MG63 (cell line): ENCODE measurements at regions not wholly inside any gene's neighbourhood (a gene's known extent, or its start where the extent isn't known, plus 50 kb on each side); places are given as distances from the start of the nearest gene placed in this dataset.
A peak's percentile ranks its signal among the peaks of the same experiment; 100 is the strongest.
"Not testable (repeated sequence)": the region's sequence is repeated elsewhere in the genome, so short reads cannot be mapped to it uniquely, and the experiment has no call there.

Experiments
- DNase-seq: peaks from one replicate; pipeline ENCODE4 v3.0.0-alpha.2; 2020
- H3K27me3 ChIP-seq: fragments of 250-450 bp; sonication (Bioruptor Pico); 2 replicates; pipeline ENCODE4 v1.5.1; 2020; ENCODE audit warnings: mild to moderate bottlenecking, moderate library complexity
- H3K36me3 ChIP-seq: fragments of 250-450 bp; sonication (Bioruptor Pico); 2 replicates; pipeline ENCODE4 v1.5.1; 2020; ENCODE audit warnings: mild to moderate bottlenecking, moderate library complexity
- H3K4me3 ChIP-seq: fragments of 250-450 bp; sonication (Bioruptor Pico); 2 replicates; pipeline ENCODE4 v1.5.1; 2020; ENCODE audit warnings: mild to moderate bottlenecking, moderate library complexity
- H3K9me3 ChIP-seq: fragments of 250-450 bp; sonication (Bioruptor Pico); 2 replicates; pipeline ENCODE4 v1.5.1; 2020; ENCODE audit warnings: mild to moderate bottlenecking, moderate library complexity

- Histone ChIP-seq H3K9me3 (no peaks in the 10 kb centered on the region), H3K4me3 (no peak overlapping the region), H3K36me3 (no peaks in the 10 kb centered on the region), H3K27me3 (no peaks in the 10 kb centered on the region)
- no peak for DNase-seq
These were observed 267.3 kb upstream of the TBL1XR1 start for GRCh38 chr3:177464392-177465256.

- no peaks in the 10 kb centered on the region for H3K27me3 ChIP-seq
- no peaks in the 10 kb centered on the region for H3K36me3 ChIP-seq
- peak; percentile 67 for DNase-seq
- H3K9me3 ChIP-seq, result no peaks in the 10 kb centered on the region
- H3K4me3 ChIP-seq, result no peak overlapping the region
These were observed 268.0 kb upstream of the TBL1XR1 start for GRCh38 chr3:177465257-177465642.

- Histone ChIP-seq H3K36me3 (no peaks in the 10 kb centered on the region), H3K4me3 (no peak overlapping the region), H3K9me3 (no peaks in the 10 kb centered on the region), H3K27me3 (no peaks in the 10 kb centered on the region)
- no peak for DNase-seq
These were observed 268.8 kb upstream of the TBL1XR1 start for GRCh38 chr3:177466074-177466473.

- DNase-seq, H3K36me3 ChIP-seq, H3K27me3 ChIP-seq, H3K9me3 ChIP-seq, H3K4me3 ChIP-seq: not testable (repeated sequence)
These were observed 269.3 kb upstream of the TBL1XR1 start for GRCh38 chr3:177466622-177467021.

GRCh38 chr3:177467247-177467985 lies 270.1 kb upstream of the TBL1XR1 start:
- Histone ChIP-seq H3K9me3 (no peaks in the 10 kb centered on the region), H3K36me3 (no peaks in the 10 kb centered on the region), H3K27me3 (no peaks in the 10 kb centered on the region), H3K4me3 (no peak overlapping the region)
- DNase-seq, result no peak

GRCh38 chr3:177468331-177468730 lies 271.0 kb upstream of the TBL1XR1 start:
- Histone ChIP-seq H3K27me3 (no peaks in the 10 kb centered on the region), H3K4me3 (no peak overlapping the region), H3K9me3 (no peaks in the 10 kb centered on the region), H3K36me3 (no peaks in the 10 kb centered on the region)
- DNase-seq, result peak; percentile 100

- Histone ChIP-seq H3K9me3 (no peaks in the 10 kb centered on the region), H3K36me3 (no peaks in the 10 kb centered on the region), H3K4me3 (no peak overlapping the region), H3K27me3 (no peaks in the 10 kb centered on the region)
- no peak for DNase-seq
These were observed 271.5 kb upstream of the TBL1XR1 start for GRCh38 chr3:177468816-177469215.

- no peaks in the 10 kb centered on the region for H3K27me3 ChIP-seq
- H3K36me3 ChIP-seq, result no peaks in the 10 kb centered on the region
- no peaks in the 10 kb centered on the region for H3K9me3 ChIP-seq
- no peak overlapping the region for H3K4me3 ChIP-seq
- DNase-seq, result no peak
These were observed 271.9 kb upstream of the TBL1XR1 start for GRCh38 chr3:177469216-177469615.

GRCh38 chr3:177470197-177470941 lies 273.1 kb upstream of the TBL1XR1 start:
- Histone ChIP-seq H3K4me3 (no peak overlapping the region), H3K27me3 (no peaks in the 10 kb centered on the region), H3K36me3 (no peaks in the 10 kb centered on the region), H3K9me3 (no peaks in the 10 kb centered on the region)
- DNase-seq, result no peak

- H3K4me3 ChIP-seq, result no peak overlapping the region
- H3K36me3 ChIP-seq, result no peaks in the 10 kb centered on the region
- no peak for DNase-seq
- H3K9me3 ChIP-seq, result no peaks in the 10 kb centered on the region
- H3K27me3 ChIP-seq, result no peaks in the 10 kb centered on the region
These were observed 274.6 kb upstream of the TBL1XR1 start for GRCh38 chr3:177471733-177472480.

GRCh38 chr3:177473184-177473583 lies 275.9 kb upstream of the TBL1XR1 start:
- H3K4me3 ChIP-seq, result no peak overlapping the region
- no peaks in the 10 kb centered on the region for H3K9me3 ChIP-seq
- no peaks in the 10 kb centered on the region for H3K36me3 ChIP-seq
- no peak for DNase-seq
- H3K27me3 ChIP-seq, result no peaks in the 10 kb centered on the region

GRCh38 chr3:177473903-177474302 lies 276.6 kb upstream of the TBL1XR1 start:
- Histone ChIP-seq H3K36me3 (no peaks in the 10 kb centered on the region), H3K9me3 (no peaks in the 10 kb centered on the region), H3K4me3 (no peak overlapping the region), H3K27me3 (no peaks in the 10 kb centered on the region)
- no peak for DNase-seq

GRCh38 chr3:177474652-177475355 lies 277.5 kb upstream of the TBL1XR1 start:
- Histone ChIP-seq H3K9me3 (no peaks in the 10 kb centered on the region), H3K27me3 (no peaks in the 10 kb centered on the region), H3K36me3 (no peaks in the 10 kb centered on the region), H3K4me3 (no peak overlapping the region)
- DNase-seq, result peak; percentile 9

GRCh38 chr3:177475356-177475665 lies 278.0 kb upstream of the TBL1XR1 start:
- no peaks in the 10 kb centered on the region for H3K27me3 ChIP-seq
- no peak overlapping the region for H3K4me3 ChIP-seq
- H3K36me3 ChIP-seq, result no peaks in the 10 kb centered on the region
- H3K9me3 ChIP-seq, result no peaks in the 10 kb centered on the region
- no peak for DNase-seq

GRCh38 chr3:177476495-177476894 lies 279.2 kb upstream of the TBL1XR1 start:
- H3K27me3 ChIP-seq, result no peaks in the 10 kb centered on the region
- no peaks in the 10 kb centered on the region for H3K9me3 ChIP-seq
- no peaks in the 10 kb centered on the region for H3K36me3 ChIP-seq
- H3K4me3 ChIP-seq, result no peak overlapping the region
- no peak for DNase-seq

GRCh38 chr3:177476921-177477435 lies 279.7 kb upstream of the TBL1XR1 start:
- Histone ChIP-seq H3K27me3 (no peaks in the 10 kb centered on the region), H3K4me3 (no peak overlapping the region), H3K36me3 (no peaks in the 10 kb centered on the region), H3K9me3 (no peaks in the 10 kb centered on the region)
- DNase-seq, result no peak
